ENCODE measurements at regions not wholly inside any gene's neighbourhood (a gene's known extent, or its start where the extent isn't known, plus 50 kb on each side); places are given as distances from the start of the nearest gene placed in this dataset.
A peak's percentile ranks its signal among the peaks of the same experiment; 100 is the strongest.

- no peak for DNase-seq
These were observed 114.3 kb upstream of the KCNJ16 start for GRCh38 chr17:69960755-69961154.

GRCh38 chr17:69961501-69962145 is 113.4 kb upstream of the KCNJ16 start:
- DNase-seq = no peak

- DNase-seq = no peak
These were observed 112.5 kb upstream of the KCNJ16 start for GRCh38 chr17:69962436-69962995.

- DNase-seq = no peak
These were observed 107.1 kb upstream of the KCNJ16 start for GRCh38 chr17:69967910-69968411.

GRCh38 chr17:69969897-69970296 is 105.1 kb upstream of the KCNJ16 start:
- no peak for DNase-seq

GRCh38 chr17:69972251-69972650 is 102.8 kb upstream of the KCNJ16 start:
- DNase-seq = no peak

- no peak for DNase-seq
These were observed 99.2 kb upstream of the KCNJ16 start for GRCh38 chr17:69975808-69976207.

- DNase-seq = no peak
These were observed 96.9 kb upstream of the KCNJ16 start for GRCh38 chr17:69978056-69978646.

GRCh38 chr17:69981441-69981840 is 93.6 kb upstream of the KCNJ16 start:
- DNase-seq = no peak

- no peak for DNase-seq
These were observed 79.5 kb upstream of the KCNJ16 start for GRCh38 chr17:69995476-69995875.

- no peak for DNase-seq
These were observed 77.7 kb upstream of the KCNJ16 start for GRCh38 chr17:69997332-69997731.

GRCh38 chr17:69999253-69999652 is 75.8 kb upstream of the KCNJ16 start:
- no peak for DNase-seq

GRCh38 chr17:70006159-70006558 is 68.9 kb upstream of the KCNJ16 start:
- no peak for DNase-seq

GRCh38 chr17:70011750-70012149 is 63.3 kb upstream of the KCNJ16 start:
- DNase-seq = no peak

GRCh38 chr17:70013911-70014310 is 61.1 kb upstream of the KCNJ16 start:
- no peak for DNase-seq

- DNase-seq = peak; percentile 20
These were observed 57.9 kb upstream of the KCNJ16 start for GRCh38 chr17:70017112-70017511.

GRCh38 chr17:70017941-70018340 is 57.1 kb upstream of the KCNJ16 start:
- DNase-seq = no peak

- no peak for DNase-seq
These were observed 53.3 kb upstream of the KCNJ16 start for GRCh38 chr17:70021726-70022125.

- DNase-seq = no peak
These were observed 52.9 kb upstream of the KCNJ16 start for GRCh38 chr17:70022175-70022574.

- no peak for DNase-seq
These were observed 50.8 kb upstream of the KCNJ16 start for GRCh38 chr17:70024253-70024652.

Measured in NCI-H187 treated with DMSO at 0.1 percent for 48 hours (cell line).